ENCODE measurements at regions not wholly inside any gene's neighbourhood (a gene's known extent, or its start where the extent isn't known, plus 50 kb on each side); places are given as distances from the start of the nearest gene placed in this dataset.

DNA sequence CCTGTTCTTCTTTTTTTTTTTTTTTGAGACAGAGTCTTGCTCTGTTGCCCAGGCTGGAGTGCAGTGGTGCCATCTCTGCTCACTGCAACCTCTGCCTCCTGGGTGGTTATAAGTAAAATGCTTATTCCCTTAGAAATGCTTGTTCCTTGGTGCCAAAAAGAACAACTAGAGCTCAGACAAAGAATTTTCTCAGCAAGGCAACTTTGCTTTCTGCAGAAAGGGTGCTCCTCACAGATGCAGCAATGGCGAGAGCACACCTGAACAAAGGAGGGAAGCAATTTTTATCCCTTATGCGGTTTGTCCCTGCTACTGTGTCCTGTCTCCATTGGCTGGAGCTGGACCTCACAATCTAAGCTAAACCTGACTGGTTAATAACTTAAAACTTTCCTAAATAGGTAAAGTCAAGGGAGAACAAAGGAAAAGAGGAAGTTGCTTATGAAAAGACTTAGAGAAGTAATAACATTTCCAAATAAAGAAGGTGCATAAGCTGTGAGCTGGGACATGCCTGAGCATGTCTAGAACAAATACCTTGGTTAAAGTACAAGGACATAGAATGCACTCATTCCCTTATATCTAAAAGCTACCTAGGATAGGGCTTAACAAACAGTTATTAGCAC lies 90.0 kb upstream of the PRR5 start:
- no peak for DNase-seq

DNA sequence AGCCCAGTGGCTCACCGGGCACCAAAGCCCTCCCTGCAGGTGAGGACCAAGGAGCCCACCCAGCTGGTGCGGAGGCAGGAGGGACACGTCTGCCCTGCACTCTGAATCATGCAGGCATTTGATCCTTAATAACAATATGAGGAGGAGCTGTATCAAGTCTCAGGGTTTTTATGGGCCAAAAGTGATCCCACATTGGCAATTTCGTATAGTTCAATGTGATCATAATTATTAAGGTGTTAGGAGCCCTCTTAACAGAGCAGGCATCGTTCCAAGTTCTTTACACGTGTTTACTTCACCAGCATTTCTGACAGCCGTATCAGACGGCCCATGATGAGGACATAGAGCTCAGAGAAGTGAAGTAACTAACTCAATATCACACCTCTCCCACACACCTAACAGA lies 91.9 kb upstream of the PRR5 start:
- DNase-seq: no peak

DNA sequence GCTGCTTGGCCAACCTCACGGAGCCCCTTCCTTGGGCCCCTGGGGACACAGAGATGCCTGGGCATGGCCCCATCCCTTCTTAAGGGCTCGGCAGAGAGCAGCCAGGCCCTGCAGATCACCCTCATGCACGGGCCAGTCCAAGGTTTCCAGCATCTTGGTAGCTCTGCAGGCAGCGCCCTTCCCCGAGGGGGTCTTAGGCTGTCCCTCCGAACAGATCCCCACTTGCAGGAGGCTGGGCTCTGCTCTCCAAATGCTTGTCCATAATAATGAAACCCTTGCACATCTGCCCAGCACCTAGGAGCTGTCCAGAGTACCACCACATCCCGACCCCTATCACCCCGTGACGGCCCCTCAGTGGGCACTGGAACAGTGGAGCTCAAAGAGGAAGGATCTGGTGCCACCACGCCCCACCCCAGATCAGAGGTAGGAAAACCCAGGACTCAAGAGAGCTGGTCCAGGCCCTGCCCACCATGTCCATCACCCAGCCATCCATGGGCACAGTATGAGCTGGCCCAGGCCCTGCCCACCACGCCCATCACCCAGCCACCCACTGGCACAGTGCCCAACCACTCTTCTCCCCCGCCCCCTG lies 92.5 kb upstream of the PRR5 start:
- no peak for DNase-seq

DNA sequence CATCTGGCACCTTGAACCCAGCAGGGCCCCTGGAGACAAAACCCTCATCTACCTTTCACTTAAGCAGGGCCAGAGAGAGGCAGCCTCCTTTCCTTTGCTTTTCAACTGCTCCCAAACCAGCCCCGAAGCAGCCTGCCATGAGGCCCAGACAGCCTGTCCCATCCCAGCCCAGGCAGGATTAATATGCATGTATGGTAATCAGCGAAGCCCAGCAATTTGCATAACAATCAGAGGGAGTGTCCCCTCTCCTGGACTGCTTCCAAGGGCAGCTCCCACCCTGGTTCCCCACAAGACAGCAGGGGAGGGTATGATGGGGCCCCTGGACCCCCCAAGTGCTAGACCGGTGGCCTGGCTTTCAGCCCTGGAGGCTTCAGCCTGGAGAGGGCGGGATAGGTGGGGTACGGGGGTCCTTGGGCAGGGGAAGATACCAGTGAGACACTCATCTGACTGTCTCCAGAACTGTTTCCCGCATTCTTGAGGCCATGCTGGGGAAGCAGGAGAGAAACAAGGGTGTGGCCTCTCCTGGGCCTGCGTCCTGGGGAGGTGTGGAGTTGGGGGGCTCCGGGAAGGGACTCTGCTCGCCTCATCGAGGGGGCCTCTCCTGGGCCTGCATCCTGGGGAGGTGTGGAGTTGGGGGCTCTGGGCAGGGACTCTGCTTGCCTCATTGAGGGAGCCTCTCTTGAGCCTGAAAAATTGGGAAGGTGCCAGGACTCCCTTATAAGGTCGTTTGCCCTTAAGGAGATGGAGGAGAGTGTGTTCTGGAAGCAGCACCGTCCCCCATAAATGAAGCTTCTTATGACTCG lies 93.2 kb upstream of the PRR5 start:
- no peak for DNase-seq

DNA sequence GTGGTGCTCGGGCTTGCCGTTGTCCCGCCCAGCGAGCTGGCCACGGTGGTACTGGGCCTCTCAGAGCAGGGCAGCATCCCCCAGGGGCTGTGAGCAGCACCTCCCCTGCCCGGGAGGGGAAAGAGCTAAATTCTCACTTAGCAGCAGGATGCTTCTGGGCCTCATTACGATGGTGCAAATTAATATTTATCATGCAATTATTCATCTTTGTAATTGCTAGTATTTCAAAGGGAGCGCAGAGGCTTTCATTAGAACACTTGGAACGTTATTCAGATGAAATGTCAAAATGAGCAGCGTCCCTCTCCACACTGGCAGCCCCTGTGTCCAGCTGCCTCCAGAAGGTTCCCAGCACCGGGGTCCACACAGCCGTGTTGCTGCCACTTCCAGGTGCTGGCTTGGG lies 95.9 kb upstream of the PRR5 start:
- no peak for DNase-seq

DNA sequence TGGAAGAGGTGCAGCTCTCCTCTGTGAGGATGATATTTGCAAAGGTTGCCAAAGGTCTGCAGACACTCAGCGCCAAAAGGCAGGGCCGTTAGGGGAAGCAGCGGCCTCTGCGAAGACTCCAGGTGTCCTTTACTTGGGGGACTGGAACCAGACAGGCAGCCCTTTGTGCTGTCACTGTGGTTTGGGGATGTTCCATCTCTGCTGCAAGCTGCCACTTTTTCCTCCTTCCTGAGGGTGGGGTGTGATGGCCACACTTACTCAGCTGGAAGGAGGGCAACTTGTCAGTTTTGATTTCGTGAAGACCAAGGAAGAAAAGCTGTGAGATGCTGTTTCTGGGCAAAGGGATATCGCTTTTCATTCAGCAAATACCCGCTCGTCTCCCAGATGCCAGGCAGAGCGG lies 96.5 kb upstream of the PRR5 start:
- no peak for DNase-seq

DNA sequence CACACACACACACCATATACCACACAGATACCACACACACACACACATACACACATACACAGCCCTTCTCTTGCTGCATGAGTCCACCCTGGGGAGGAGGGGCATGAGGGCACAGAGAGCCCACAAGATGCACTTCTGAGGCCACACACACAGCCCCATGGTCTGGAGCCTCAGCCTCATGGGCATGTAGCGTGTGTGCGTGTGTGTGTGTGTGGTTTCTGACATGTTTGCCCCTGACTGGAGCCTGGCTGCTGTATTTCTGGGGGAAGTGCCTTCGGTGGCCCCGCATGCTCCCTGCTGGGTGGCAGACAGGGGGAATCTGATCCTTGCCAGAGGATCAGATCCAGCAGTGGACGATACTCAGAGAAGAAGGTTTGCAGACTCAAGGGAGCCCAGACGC lies 97.0 kb upstream of the PRR5 start:
- DNase-seq: no peak

DNA sequence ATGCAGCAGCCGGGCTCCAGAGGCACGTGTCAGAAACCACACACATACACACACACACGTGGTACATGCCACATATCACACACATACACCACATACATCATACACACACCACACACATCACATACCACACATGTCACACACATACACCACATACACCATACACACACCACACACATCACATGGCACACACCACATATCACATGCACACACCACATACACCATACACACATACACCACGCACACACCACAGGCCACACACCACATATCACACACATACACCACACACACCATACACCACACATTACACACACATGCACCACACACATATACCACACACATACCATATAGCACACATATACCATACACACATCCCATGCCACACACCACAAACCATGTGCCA lies 97.5 kb upstream of the PRR5 start:
- DNase-seq: no peak

DNA sequence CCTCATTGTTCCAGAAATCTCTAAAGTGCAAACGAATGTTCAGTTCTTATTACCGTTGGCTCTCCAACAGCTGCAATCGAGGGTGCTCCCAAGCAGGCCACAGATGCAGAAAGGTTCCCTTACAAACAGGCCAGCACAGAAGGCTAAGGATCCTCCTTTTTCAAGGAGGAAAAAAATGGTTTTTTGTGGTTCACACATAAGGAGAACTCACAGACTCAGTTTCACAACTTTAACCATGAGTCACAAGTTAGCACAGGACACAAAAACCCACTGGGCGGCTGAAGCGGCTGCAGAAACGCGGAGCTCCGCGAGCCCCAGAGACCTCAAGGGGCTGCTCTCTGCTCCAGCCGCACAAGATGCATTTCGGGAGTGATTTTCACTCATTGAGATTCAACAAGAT lies 98.2 kb upstream of the PRR5 start:
- DNase-seq: no peak

DNA sequence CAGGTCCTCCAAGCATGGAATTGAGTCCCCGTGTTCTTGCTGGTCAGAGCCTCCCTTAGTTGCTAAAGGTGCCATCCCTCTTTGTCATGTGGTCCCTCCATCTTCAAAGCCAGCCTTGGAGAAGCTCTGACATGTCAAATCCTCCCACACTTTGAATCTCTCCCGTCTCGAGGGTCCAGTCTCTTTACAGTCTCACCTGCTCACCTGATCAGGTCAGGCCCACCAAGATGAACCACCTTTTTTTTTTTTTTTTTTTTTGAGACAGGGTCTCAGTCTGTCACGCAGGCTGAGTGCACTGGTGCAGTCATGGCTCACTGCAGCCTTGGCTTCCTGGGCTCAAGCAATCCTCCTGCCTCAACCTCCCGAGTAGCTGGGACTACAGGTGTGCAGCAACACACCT lies 100.3 kb upstream of the PRR5 start:
- DNase-seq: no peak

DNA sequence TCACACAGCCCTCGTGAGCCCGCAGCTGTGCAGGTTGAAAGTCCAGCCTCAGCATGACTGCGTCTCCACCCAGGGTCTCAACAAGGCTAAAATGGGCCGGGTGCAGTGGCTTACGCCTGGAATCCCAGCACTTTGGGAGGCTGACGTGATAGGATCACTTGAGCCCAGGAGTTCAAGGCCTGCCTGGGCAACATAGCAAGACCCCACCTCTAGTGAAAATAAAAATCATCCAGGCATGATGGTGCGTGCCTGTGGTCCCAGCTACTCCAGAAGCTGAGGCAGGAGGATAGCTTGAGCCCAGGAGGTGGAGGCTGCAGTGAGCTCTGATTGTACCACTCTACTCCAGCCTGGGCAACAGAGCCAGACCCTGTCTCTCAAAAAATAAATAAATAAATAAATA lies 100.8 kb upstream of the PRR5 start:
- DNase-seq: no peak

DNA sequence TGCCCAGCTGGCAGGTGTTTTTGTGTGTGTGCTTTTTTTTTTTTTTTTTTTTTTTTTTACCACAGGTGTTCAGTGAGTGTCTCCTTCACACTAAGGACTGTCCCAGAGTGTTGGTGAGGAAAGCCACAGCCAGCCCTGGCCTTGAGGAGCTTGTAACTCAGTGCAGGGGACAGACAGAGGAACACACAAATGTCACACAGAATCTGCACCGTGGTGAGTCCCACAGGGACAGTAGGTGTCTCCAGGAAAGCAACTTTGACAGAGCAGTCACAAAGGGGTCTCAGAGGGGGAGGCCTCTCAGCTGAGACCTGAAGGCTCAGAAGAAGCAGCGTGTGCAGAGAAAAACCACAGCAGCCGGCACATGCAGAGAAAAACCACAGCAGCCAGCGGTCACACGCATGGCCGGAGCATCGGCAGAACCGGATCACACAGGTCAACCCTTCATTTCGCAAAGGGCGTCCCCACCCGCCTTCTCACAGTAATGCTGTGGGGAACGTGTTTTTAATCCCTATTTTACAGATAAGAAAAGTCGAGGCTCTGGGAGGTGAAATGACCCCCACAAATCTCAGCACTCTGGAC lies 101.7 kb upstream of the PRR5 start:
- no peak for DNase-seq

DNA sequence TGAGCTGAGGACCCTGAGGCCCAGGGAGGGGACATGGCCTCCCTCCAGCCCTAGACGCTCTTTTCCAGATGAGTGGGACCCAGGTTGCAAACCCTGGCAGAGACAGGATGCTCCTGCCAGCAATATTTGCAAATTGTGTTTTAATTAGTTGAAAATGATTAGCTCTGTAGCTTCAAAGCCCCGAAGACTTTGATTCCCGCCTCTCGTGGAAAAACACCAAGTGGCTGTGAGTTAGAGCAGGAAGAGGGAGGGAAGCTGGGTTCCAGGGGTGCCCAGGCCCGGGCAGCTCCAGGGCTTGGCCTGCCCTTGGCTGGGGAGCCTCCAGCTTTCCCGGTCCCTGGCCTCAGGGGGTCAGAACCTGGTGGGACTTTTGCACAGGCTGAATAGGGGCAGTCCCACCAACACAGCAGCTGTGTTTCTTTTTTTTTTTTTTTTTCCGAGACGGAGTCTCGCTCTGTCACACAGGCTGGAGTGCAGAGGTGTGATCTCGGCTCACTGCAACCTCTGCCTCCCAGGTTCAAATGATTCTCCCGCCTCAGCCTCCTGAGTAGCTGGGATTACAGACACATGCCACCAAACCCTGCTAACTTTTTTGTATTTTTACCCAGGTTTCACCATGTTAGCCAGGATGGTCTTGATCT lies 101.6 kb upstream of the RTL6 start:
- no peak for DNase-seq

DNA sequence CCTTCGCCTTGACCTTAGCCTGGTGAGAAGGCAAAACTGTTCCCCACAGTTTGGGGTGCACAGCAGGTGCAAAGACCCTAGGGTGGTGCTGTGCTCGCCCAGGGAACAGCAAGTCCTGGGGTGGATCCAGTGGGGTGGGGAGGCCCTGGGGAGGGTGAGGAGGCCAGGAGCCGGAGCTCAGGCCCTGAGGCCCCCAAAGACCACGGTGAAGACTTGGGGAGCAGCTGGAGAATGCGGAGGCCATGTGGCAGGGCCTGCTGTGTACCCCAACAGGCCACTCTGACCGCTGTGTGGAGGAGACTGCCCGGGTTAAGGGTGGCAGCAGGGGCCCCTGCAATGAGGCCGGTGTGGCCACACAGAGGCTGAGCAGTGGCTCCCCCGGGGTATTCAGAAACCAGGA lies 101.1 kb upstream of the RTL6 start:
- DNase-seq: no peak

DNA sequence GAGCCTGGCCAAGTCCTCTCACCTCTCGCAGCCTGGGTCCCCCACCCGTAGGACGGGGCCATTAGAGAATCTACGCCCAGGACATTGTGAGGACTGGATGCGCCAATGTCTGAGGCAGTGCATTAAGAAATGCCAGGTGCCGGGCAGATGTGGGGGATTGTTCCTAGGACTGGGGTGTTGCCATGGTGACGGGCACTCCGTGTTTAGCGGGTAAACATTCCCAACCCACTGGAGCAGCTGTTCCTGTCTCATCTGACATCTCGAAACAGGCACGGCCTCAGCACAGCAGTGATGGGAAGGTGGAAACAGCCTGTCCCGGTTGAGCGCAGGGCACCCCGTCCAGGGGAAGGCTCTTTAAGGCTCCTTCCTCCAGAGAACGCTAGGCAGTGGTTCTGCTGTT lies 99.6 kb upstream of the RTL6 start:
- no peak for DNase-seq

DNA sequence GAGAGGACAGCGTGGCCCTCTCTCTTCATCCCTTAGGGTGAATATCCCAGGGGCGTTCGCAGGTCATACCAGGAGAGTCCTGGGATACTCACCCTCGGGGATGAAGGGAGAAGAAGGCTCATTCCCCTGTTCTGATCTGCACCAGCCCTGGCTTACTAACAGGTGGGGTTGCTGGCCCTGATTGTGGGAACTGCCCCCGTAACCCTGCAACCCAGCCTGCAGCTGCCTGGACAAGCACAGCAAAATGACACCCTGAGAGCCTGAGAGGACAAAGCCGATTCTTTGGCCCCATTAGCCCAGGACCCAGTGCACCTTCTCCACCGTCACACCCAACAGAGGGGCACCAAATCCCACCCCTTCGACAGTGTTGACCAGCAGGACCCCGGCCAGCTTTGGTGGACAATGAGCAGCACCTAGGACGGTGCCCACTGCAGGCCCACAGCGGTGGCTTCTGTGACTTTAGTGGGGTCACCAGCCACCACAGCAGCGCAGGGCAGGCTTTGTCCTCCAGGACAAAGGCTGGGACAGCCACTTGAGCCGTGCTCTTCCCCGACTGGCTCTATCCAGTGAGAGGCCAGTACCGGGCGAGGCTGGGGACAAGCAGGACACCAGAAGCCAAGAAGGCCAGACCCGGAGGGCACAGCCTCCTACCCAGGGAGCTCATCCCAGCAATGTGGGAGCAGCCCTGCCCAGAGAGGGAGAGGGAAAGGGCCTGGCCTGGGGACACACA lies 98.5 kb upstream of the RTL6 start:
- no peak for DNase-seq

DNA sequence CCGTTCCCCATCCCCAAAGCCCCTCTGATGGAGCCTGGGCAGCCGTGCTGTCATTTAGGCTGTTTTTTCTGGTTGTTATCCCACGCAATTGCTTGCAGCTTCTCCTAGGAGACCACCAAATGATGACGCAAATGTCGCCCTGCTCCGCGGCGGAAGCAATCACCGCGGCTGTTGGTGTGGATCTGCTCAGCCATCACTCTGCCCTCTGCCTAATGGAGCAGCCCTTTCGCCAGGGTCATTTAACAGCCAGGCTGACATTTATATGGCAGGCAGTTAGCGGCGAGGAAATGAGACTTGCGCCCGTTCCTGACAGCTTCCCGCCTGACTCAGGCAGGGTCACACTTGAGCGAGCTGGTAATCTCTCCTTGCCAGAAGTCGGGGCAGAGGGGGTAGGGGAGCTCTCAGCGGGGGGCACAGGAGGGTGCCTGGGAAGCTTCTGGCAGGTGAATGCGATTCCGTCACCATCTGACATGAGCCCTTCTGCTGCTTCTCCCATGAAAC lies 97.9 kb upstream of the RTL6 start:
- DNase-seq: no peak

DNA sequence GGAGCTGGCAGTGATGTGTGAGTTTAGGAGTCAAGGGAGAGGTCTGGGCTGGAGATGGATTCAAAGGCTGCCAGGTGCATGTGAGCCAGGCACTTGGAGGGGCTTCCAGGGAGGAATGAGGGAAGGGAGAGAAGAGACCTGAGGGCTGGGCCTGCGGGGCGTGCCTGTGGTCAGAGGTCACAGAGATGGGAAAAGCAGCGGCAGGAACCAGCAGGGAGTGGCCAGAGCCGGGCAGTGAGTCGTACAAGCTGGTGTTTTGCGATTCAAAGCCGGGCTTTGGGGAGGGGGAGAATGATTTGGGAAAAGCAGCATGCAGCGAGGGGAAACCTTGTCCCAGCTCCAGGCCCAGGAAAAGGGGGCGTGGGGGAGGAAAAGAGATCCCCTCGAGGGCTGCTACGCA lies 96.9 kb upstream of the RTL6 start:
- no peak for DNase-seq

DNA sequence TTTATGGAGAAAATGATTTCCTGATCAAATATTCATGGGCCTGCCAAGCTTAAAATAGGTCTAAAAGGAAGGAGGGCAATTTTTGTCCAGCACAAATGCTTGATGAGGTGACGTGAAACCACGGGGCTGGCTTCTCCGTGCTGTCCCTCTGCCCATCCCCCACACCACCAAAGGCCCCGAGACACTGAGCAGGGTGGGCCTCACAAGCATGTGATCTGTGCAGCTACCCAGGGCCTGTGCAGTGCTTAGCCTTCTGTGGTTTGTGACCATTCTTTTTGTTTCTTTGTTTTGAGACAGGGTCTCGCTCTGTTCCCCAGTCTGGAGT lies 94.8 kb upstream of the RTL6 start:
- DNase-seq: no peak

DNA sequence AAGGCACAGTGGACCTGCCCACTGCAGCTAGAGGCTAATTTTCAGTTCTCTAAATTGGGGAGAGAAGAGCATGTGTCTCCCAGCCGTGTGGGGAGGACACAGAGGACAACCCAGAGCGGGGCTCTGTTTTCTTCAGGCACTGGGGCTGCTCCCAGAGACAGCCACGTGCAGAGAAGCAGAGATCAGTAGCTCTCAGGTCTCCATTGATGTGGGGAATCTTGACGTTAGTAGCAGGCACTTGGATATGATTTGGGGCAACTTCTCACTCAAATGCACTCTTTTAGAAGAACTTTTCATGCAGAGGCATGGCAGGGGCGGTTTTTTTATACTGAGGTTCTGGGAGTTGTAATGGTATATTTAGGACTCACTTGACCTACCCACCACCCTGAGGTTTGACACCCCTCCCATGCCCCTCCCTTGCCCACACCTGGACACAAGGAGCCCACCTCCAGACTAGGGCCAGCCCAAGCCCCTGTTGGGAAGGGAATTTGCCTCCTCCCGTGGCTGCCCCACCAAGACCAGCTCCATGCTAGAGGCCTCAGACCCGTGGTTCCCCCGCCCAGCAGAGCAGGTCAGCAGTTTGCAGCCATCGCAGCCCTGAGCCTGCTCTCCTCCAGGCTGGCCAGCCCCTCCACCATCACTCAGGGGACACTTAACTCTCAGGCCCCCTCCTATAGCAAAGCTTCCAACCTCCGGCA lies 94.2 kb upstream of the RTL6 start:
- DNase-seq: no peak

DNA sequence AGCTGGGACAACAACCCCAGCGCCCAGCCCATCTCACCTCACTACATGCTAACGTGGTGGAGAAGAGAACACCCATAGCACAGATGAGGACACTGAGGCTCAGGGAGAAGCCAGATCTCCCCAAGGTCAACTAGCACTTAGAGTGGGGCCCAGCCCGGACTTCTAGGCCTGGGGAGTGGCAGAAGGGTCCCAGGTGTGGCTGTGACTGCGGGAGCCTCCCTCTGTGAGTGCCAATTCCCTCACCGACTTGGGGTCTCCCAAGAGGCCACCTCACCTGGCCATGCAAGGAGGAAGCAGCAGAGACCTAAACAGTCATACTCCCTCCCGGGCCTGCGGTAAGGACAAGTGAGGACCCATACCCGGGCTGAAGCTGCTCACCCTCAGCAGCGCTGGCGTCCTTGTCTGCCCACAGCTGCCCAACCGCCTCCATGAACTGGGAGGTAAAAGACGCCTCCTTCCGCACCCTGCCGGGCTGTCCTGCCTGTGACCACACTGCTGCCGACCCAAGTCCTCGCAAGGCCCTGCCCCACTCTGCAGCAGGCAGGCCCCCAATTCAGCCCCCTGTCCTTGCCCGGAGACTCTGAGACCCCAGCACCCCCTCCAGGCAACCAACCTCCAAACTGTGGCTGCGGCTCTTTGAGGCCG lies 93.2 kb upstream of the RTL6 start:
- DNase-seq: no peak

DNA sequence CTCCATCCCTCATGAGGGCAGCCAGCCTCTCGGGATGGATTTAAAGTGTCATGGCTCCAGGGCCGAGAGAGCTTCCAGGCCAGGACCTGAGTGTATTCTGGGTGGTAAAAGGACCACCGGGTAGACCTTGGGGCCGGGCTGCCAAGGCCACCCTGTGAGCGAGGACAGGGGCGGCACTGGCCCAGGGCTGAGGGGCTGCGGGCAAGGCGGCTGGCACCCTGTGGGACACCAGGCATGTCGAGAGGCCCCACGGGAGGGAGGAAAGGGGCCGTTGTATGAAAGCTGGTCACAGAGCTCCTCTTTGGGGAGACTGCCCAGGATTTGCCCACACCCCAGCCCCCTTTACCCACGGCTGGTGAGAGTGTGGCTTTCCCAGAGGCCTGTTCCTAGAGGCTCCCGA lies 92.3 kb upstream of the RTL6 start:
- no peak for DNase-seq

Measured in amniotic stem cell (primary cell).